ENCODE measurements at regions not wholly inside any gene's neighbourhood (a gene's known extent, or its start where the extent isn't known, plus 50 kb on each side); places are given as distances from the start of the nearest gene placed in this dataset.

- intact Hi-C loops (cut with DNase I, micrococcal nuclease): no loop called here
- Histone ChIP-seq H3K4me1 (ENCODE audit: low read depth) (no peaks in the 10 kb centered on the region), H3K4me3 (no peak overlapping the region), H3K9me3 (no peaks in the 10 kb centered on the region), H3K36me3 (ENCODE audit: low read depth) (no peaks in the 10 kb centered on the region)
- TF ChIP-seq, protein P1, sequence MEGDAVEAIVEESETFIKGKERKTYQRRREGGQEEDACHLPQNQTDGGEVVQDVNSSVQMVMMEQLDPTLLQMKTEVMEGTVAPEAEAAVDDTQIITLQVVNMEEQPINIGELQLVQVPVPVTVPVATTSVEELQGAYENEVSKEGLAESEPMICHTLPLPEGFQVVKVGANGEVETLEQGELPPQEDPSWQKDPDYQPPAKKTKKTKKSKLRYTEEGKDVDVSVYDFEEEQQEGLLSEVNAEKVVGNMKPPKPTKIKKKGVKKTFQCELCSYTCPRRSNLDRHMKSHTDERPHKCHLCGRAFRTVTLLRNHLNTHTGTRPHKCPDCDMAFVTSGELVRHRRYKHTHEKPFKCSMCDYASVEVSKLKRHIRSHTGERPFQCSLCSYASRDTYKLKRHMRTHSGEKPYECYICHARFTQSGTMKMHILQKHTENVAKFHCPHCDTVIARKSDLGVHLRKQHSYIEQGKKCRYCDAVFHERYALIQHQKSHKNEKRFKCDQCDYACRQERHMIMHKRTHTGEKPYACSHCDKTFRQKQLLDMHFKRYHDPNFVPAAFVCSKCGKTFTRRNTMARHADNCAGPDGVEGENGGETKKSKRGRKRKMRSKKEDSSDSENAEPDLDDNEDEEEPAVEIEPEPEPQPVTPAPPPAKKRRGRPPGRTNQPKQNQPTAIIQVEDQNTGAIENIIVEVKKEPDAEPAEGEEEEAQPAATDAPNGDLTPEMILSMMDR (IDR thresholded peaks at IDR 0.05): no peak
- no peak for ATAC-seq
- no peak for DNase-seq
These were observed 110.4 kb downstream of the RPL22L1 start for GRCh38 chr3:170759511-170760173.

- no peaks in the 10 kb centered on the region for H3K4me1 ChIP-seq (ENCODE audit: low read depth)
- DNase-seq (no peak), ATAC-seq (no peak)
- H3K9me3 ChIP-seq: no peaks in the 10 kb centered on the region
- H3K4me3 ChIP-seq: no peak overlapping the region
- H3K36me3 ChIP-seq (ENCODE audit: low read depth): no peaks in the 10 kb centered on the region
- TF ChIP-seq, protein P1 (IDR thresholded peaks at IDR 0.05): no peak
- intact Hi-C loops (cut with DNase I, micrococcal nuclease): no loop called here
These were observed 113.0 kb downstream of the RPL22L1 start for GRCh38 chr3:170757038-170757437.

DNA sequence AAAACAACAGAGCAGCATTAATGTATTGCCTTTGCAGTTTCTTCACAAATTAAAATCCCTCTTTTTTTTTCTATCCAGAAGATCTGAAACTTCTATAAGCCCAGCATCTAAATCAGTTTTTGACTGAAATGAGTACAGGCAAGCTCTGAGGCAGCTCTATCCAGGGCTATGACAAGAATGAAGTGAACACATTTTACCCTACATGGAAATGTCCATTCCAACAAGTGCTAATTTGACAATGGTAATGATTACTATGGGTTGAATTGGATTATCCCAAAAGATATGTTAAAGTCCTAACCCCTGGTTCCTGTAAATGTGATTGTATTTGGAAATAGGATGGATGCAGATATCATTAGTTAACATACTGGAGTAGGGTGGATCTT, 115.7 kb downstream of the RPL22L1 start:
- no peak for DNase-seq
- no peak for ATAC-seq
- Histone ChIP-seq H3K36me3 (ENCODE audit: low read depth) (no peaks in the 10 kb centered on the region), H3K9me3 (no peaks in the 10 kb centered on the region), H3K4me3 (no peak overlapping the region), H3K4me1 (ENCODE audit: low read depth) (no peaks in the 10 kb centered on the region)
- TF ChIP-seq, protein P1 (IDR thresholded peaks at IDR 0.05): no peak
- intact Hi-C loops (cut with DNase I, micrococcal nuclease): no loop called here

DNA sequence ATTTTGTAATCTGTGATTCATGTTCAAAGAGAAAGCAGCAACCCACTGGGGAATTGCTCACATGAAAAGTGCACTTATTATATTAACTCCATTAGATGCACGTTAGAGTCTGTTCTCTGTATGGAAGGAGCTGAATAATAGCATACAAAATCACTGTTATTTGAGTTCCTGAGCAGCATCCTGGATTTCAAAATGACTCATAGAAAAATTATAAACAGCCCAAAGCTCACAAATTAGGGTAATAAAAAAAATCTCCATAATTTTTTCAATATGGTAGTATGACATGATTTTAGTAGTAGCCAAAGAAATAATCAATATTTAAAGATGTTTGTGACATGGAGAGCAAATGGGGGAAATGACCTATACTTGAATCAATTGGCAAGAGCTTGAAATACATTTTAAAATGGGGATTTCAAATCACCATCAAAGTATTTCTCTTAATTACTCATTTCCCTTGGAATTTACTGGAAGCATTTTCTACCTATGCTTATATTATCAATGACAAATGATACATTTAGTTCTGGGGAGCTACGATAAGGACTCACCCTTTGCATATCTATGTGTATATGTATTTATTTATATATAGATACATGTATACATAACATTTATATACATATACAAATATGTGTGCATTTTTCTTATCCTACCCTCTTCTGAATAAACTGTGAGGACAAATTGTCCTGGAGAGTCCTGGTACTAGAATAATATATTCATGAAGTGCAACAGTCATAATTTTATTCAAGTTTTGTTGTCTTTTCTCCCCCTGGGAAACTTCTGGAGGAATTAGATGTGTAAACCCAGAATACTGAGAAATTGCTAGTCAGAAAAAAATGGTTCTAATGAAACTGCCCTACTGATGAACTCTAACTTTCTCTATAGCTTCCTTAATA, 116.3 kb downstream of the RPL22L1 start:
- intact Hi-C loops (cut with DNase I, micrococcal nuclease): no loop called here
- no peak for DNase-seq
- Histone ChIP-seq H3K4me3 (no peak overlapping the region), H3K36me3 (ENCODE audit: low read depth) (no peaks in the 10 kb centered on the region), H3K9me3 (no peaks in the 10 kb centered on the region), H3K4me1 (ENCODE audit: low read depth) (no peaks in the 10 kb centered on the region)
- ATAC-seq: no peak
- TF ChIP-seq, protein P1 (IDR thresholded peaks at IDR 0.05): no peak

GRCh38 chr3:170752571-170753155, 117.3 kb downstream of the RPL22L1 start:
- TF ChIP-seq, protein P1 (IDR thresholded peaks at IDR 0.05): no peak
- Histone ChIP-seq H3K4me3 (no peak overlapping the region), H3K4me1 (ENCODE audit: low read depth) (no peaks in the 10 kb centered on the region), H3K9me3 (no peaks in the 10 kb centered on the region), H3K36me3 (ENCODE audit: low read depth) (no peaks in the 10 kb centered on the region)
- DNase-seq (no peak), ATAC-seq (no peak)
- intact Hi-C loops (cut with DNase I, micrococcal nuclease): no loop called here
